Large intestine (tissue), 3 donors: ENCODE measurements at regions not wholly inside any gene's neighbourhood (a gene's known extent, or its start where the extent isn't known, plus 50 kb on each side); places are given as distances from the start of the nearest gene placed in this dataset.

ENCODE experiments used
- DNase-seq, 2 donors: peaks; one replicate each; pipeline versions ENCODE4 v3.0.0 to v3.0.0-alpha.2; 2013
- H3K27ac ChIP-seq: one replicate; pipeline ENCODE4 v1.5.1; 2013; ENCODE audit warnings: low read length
- H3K27me3 ChIP-seq: 2 replicates; pipeline ENCODE4 v1.6.1; 2013; ENCODE audit warnings: low read length; ENCODE audit not compliant: control insufficient read depth, insufficient read depth
- H3K36me3 ChIP-seq: 2 replicates; pipeline ENCODE4 v1.6.1; 2013; ENCODE audit warnings: low read length; ENCODE audit not compliant: control insufficient read depth, insufficient read depth
- H3K4me1 ChIP-seq: one replicate; pipeline ENCODE4 v1.6.1; 2013; ENCODE audit warnings: low read length; ENCODE audit not compliant: control insufficient read depth, insufficient read depth
- H3K4me3 ChIP-seq: one replicate; pipeline ENCODE4 v1.5.1; 2013; ENCODE audit warnings: low read length
- H3K9me3 ChIP-seq: one replicate; pipeline ENCODE4 v1.6.1; 2013; ENCODE audit warnings: mild to moderate bottlenecking, low read depth, low read length, moderate library complexity; ENCODE audit not compliant: control insufficient read depth
- WGBS: methylation state at CpG from one replicate; pipeline ENCODE4 v1.1.5; 2013; ENCODE audit warnings: low lambda C conversion rate; ENCODE audit not compliant: insufficient coverage; 5-methylcytosine and 5-hydroxymethylcytosine counted together

- no peak for DNase-seq
- no peaks in the 10 kb centered on the region for H3K36me3 ChIP-seq
- H3K4me3 ChIP-seq = no peak overlapping the region
- peaks cover 23% of the 10 kb centered on the region for H3K9me3 ChIP-seq
- H3K27ac ChIP-seq = no peak overlapping the region
- H3K4me1 ChIP-seq = peaks cover 26% of the 10 kb centered on the region
- 67% methylated on average over 1 of the region's 2 CpGs for WGBS
- H3K27me3 ChIP-seq = no peaks in the 10 kb centered on the region
Measured at GRCh38 chr14:65260786-65261185, 151.7 kb upstream of the FUT8 start.

- no CpG with 5 or more reads among the region's 1 CpG for WGBS
- Histone ChIP-seq H3K9me3 (peaks cover 23% of the 10 kb centered on the region), H3K27me3 (no peaks in the 10 kb centered on the region), H3K4me3 (no peak overlapping the region), H3K27ac (no peak overlapping the region), H3K36me3 (no peaks in the 10 kb centered on the region), H3K4me1 (peaks cover 22% of the 10 kb centered on the region)
- DNase-seq = no peak
Measured at GRCh38 chr14:65261425-65261920, 151.1 kb upstream of the FUT8 start.

- no peaks in the 10 kb centered on the region for H3K27me3 ChIP-seq
- H3K4me1 ChIP-seq = peaks cover 17% of the 10 kb centered on the region
- H3K4me3 ChIP-seq = no peak overlapping the region
- peaks cover 23% of the 10 kb centered on the region for H3K9me3 ChIP-seq
- H3K36me3 ChIP-seq = no peaks in the 10 kb centered on the region
- no CpG with 5 or more reads among the region's 3 CpGs for WGBS
- no peak overlapping the region for H3K27ac ChIP-seq
- no peak for DNase-seq
Measured at GRCh38 chr14:65261946-65262345, 150.6 kb upstream of the FUT8 start.

- Histone ChIP-seq H3K4me1 (peaks cover 7% of the 10 kb centered on the region), H3K4me3 (no peak overlapping the region), H3K9me3 (peaks cover 23% of the 10 kb centered on the region), H3K36me3 (no peaks in the 10 kb centered on the region), H3K27me3 (no peaks in the 10 kb centered on the region), H3K27ac (peak overlapping the region; percentile 74)
- DNase-seq = peak; percentile 73 to 83
- WGBS = no CpG with 5 or more reads among the region's 6 CpGs
Measured at GRCh38 chr14:65263177-65263788, 149.2 kb upstream of the FUT8 start.

GRCh38 chr14:65267856-65268255 is 144.7 kb upstream of the FUT8 start:
- H3K4me3 ChIP-seq = no peak overlapping the region
- peaks cover 7% of the 10 kb centered on the region for H3K4me1 ChIP-seq
- H3K27ac ChIP-seq = no peak overlapping the region
- 80% methylated on average over 2 of the region's 5 CpGs for WGBS
- DNase-seq = no peak
- no peaks in the 10 kb centered on the region for H3K27me3 ChIP-seq
- H3K9me3 ChIP-seq = no peaks in the 10 kb centered on the region
- H3K36me3 ChIP-seq = no peaks in the 10 kb centered on the region

GRCh38 chr14:65268594-65268993 is 143.9 kb upstream of the FUT8 start:
- H3K27ac ChIP-seq = no peak overlapping the region
- H3K4me1 ChIP-seq = peaks cover 6% of the 10 kb centered on the region
- H3K9me3 ChIP-seq = no peaks in the 10 kb centered on the region
- no peaks in the 10 kb centered on the region for H3K27me3 ChIP-seq
- H3K36me3 ChIP-seq = no peaks in the 10 kb centered on the region
- no peak overlapping the region for H3K4me3 ChIP-seq
- no peak for DNase-seq
- WGBS = no CpG with 5 or more reads among the region's 5 CpGs

GRCh38 chr14:65269732-65270131 is 142.8 kb upstream of the FUT8 start:
- no peak overlapping the region for H3K4me3 ChIP-seq
- no peak overlapping the region for H3K27ac ChIP-seq
- no peaks in the 10 kb centered on the region for H3K9me3 ChIP-seq
- peak in 1 of 2 donors; percentile 28 for DNase-seq
- H3K27me3 ChIP-seq = no peaks in the 10 kb centered on the region
- no CpG with 5 or more reads among the region's 1 CpG for WGBS
- H3K36me3 ChIP-seq = no peaks in the 10 kb centered on the region
- H3K4me1 ChIP-seq = no peaks in the 10 kb centered on the region

- 80% methylated on average over 1 of the region's 4 CpGs for WGBS
- DNase-seq = no peak
- no peaks in the 10 kb centered on the region for H3K4me1 ChIP-seq
- peaks cover 11% of the 10 kb centered on the region for H3K9me3 ChIP-seq
- H3K27ac ChIP-seq = no peak overlapping the region
- no peaks in the 10 kb centered on the region for H3K27me3 ChIP-seq
- H3K4me3 ChIP-seq = no peak overlapping the region
- no peaks in the 10 kb centered on the region for H3K36me3 ChIP-seq
Measured at GRCh38 chr14:65277027-65277426, 135.5 kb upstream of the FUT8 start.

- no peaks in the 10 kb centered on the region for H3K4me1 ChIP-seq
- peak in 1 of 2 donors; percentile 62 for DNase-seq
- H3K27me3 ChIP-seq = no peaks in the 10 kb centered on the region
- WGBS = 50% methylated on average over 1 of the region's 6 CpGs
- peaks cover 11% of the 10 kb centered on the region for H3K9me3 ChIP-seq
- H3K27ac ChIP-seq = no peak overlapping the region
- H3K36me3 ChIP-seq = no peaks in the 10 kb centered on the region
- H3K4me3 ChIP-seq = no peak overlapping the region
Measured at GRCh38 chr14:65277580-65278270, 134.8 kb upstream of the FUT8 start.

- Histone ChIP-seq H3K27ac (no peak overlapping the region), H3K4me1 (no peaks in the 10 kb centered on the region), H3K36me3 (no peaks in the 10 kb centered on the region), H3K4me3 (no peak overlapping the region), H3K9me3 (peaks cover 11% of the 10 kb centered on the region), H3K27me3 (no peaks in the 10 kb centered on the region)
- DNase-seq = no peak
- 85% methylated on average over 4 of the region's 4 CpGs for WGBS
Measured at GRCh38 chr14:65278589-65278988, 133.9 kb upstream of the FUT8 start.

GRCh38 chr14:65279510-65279909 is 133.0 kb upstream of the FUT8 start:
- Histone ChIP-seq H3K27ac (no peak overlapping the region), H3K4me3 (no peak overlapping the region), H3K9me3 (peaks cover 11% of the 10 kb centered on the region), H3K27me3 (no peaks in the 10 kb centered on the region), H3K4me1 (no peaks in the 10 kb centered on the region), H3K36me3 (no peaks in the 10 kb centered on the region)
- DNase-seq = no peak
- WGBS = no CpG with 5 or more reads among the region's 22 CpGs
